Panc1 (cell line): ENCODE measurements at regions not wholly inside any gene's neighbourhood (a gene's known extent, or its start where the extent isn't known, plus 50 kb on each side); places are given as distances from the start of the nearest gene placed in this dataset.

Experiments
- CTCF ChIP-seq: fragments of 450-650 bp; IDR thresholded peaks from 2 replicates; pipeline ENCODE4 v1.5.1; 2017; ENCODE audit warnings: mild to moderate bottlenecking
- POLR2AphosphoS5 ChIP-seq: IDR thresholded peaks from 2 replicates; pipeline ENCODE4 v1.6.1; 2012; ENCODE audit warnings: mild to moderate bottlenecking, low read depth, low read length, moderate library complexity
- REST ChIP-seq, 2 experiments: IDR thresholded peaks; 2 replicates each; pipeline ENCODE4 v1.6.1; 2011 to 2012; ENCODE audit warnings: low read depth in 2 of 2, control low read depth in 1 of 2, low read length in 1 of 2, mild to moderate bottlenecking in 1 of 2, moderate library complexity in 1 of 2; ENCODE audit not compliant: insufficient read depth in 1 of 2

- TF ChIP-seq CTCF: no peak
- TF ChIP-seq REST (IDR thresholded peaks at IDR 0.05; ENCODE audit: insufficient read depth in 1 of 2, low read depth in 2 of 2, low read length in 1 of 2): no peak
- TF ChIP-seq POLR2AphosphoS5: no peak
Observed at GRCh38 chr1:82790556-82790955, 989.8 kb downstream of the ADGRL2 start.
